GM12878 (cell line): ENCODE measurements at regions not wholly inside any gene's neighbourhood (a gene's known extent, or its start where the extent isn't known, plus 50 kb on each side); places are given as distances from the start of the nearest gene placed in this dataset.
A peak's percentile ranks its signal among the peaks of the same experiment; 100 is the strongest.

Source experiments
- BACH1 ChIP-seq: fragments of 450-650 bp; IDR thresholded peaks from 2 replicates; pipeline ENCODE4 v1.6.1; 2017; ENCODE audit warnings: mild to moderate bottlenecking, borderline replicate concordance
- BCL11A ChIP-seq: IDR thresholded peaks from 2 replicates; pipeline ENCODE4 v1.6.1; 2011; ENCODE audit warnings: low read depth, low read length
- CREM ChIP-seq: IDR thresholded peaks from 2 replicates; pipeline ENCODE4 v1.6.1; 2014; ENCODE audit warnings: antibody characterized with exemption, low read depth
- CUX1 ChIP-seq: IDR thresholded peaks from 2 replicates; pipeline ENCODE4 v1.6.1; 2012; ENCODE audit warnings: improper control_type of control experiment, low read depth, low read length; ENCODE audit not compliant: insufficient replicate concordance
- EGR1 ChIP-seq, 2 experiments: IDR thresholded peaks; 1 replicate in 1 of 2; 2 replicates in 1 of 2; pipeline ENCODE4 v1.6.1; 2011 to 2012; ENCODE audit warnings: low read depth in 2 of 2, low read length in 2 of 2, borderline replicate concordance in 1 of 2, mild to moderate bottlenecking in 1 of 2, moderate library complexity in 1 of 2
- EP300 ChIP-seq, 2 experiments: fragments of 150-350 bp in 1 of 2; IDR thresholded peaks; 2 replicates each; pipeline ENCODE4 v1.6.1; 2011 to 2012; ENCODE audit warnings: low read depth in 2 of 2, low read length in 2 of 2, borderline replicate concordance in 1 of 2, improper control_type of control experiment in 1 of 2, inconsistent platforms in 1 of 2; ENCODE audit not compliant: control insufficient read depth in 1 of 2
- IKZF2 ChIP-seq, 2 experiments: fragments of 450-650 bp; IDR thresholded peaks; 2 replicates each; pipeline ENCODE4 v1.6.1; 2017; ENCODE audit warnings: mild to moderate bottlenecking in 2 of 2, moderate library complexity in 2 of 2
- IRF4 ChIP-seq: IDR thresholded peaks from 2 replicates; pipeline ENCODE4 v1.6.1; 2011; ENCODE audit warnings: low read depth, low read length
- MEF2B ChIP-seq: fragments of 450-650 bp; IDR thresholded peaks from 2 replicates; pipeline ENCODE4 v1.6.1; 2018; ENCODE audit warnings: mild to moderate bottlenecking, moderate library complexity; ENCODE audit not compliant: partially characterized antibody, poor library complexity, severe bottlenecking
- MYB ChIP-seq: fragments of 150-350 bp; IDR thresholded peaks from 2 replicates; pipeline ENCODE4 v1.6.1; 2014; ENCODE audit warnings: mild to moderate bottlenecking, low read depth, low read length, borderline replicate concordance
- SMAD1 ChIP-seq: fragments of 450-650 bp; IDR thresholded peaks from 2 replicates; pipeline ENCODE4 v1.6.1; 2018; ENCODE audit warnings: mild to moderate bottlenecking, low read depth; ENCODE audit not compliant: partially characterized antibody
- SMC3 ChIP-seq: IDR thresholded peaks from 2 replicates; pipeline ENCODE4 v1.6.1; 2011; ENCODE audit warnings: low read length, improper control_type of control experiment, borderline replicate concordance
- YY1 ChIP-seq: IDR thresholded peaks from 2 replicates; pipeline ENCODE4 v1.6.1; 2011; ENCODE audit warnings: low read depth, mild to moderate bottlenecking, low read length
- ZNF622 ChIP-seq: fragments of 450-650 bp; IDR thresholded peaks from 2 replicates; pipeline ENCODE4 v1.6.1; 2017; ENCODE audit warnings: mild to moderate bottlenecking, inconsistent platforms
- ZZZ3 ChIP-seq: IDR thresholded peaks from 2 replicates; pipeline ENCODE4 v1.6.1; 2011; ENCODE audit warnings: low read depth; ENCODE audit not compliant: control insufficient read depth, insufficient read length
- TF ChIP-seq, protein P1 (sequence below): fragments of 450-650 bp; IDR thresholded peaks from 2 replicates; pipeline ENCODE4 v1.6.1; 2016; ENCODE audit warnings: mild to moderate bottlenecking
- TF ChIP-seq, protein P2 (sequence below), 3 experiments: IDR thresholded peaks in 2 of 3; conservative IDR thresholded peaks in 1 of 3; 2 replicates each; pipeline ENCODE4 v1.5.1; 2011; ENCODE audit warnings: low read depth in 3 of 3, low read length in 3 of 3, mild to moderate bottlenecking in 3 of 3, control low read depth in 2 of 3, moderate library complexity in 2 of 3, inconsistent platforms in 1 of 3, mixed read lengths in 1 of 3; ENCODE audit not compliant: control insufficient read depth in 2 of 3, insufficient read depth in 1 of 3; ENCODE audit errors: extremely low read depth in 1 of 3
- TF ChIP-seq, protein P3 (sequence below): IDR thresholded peaks from 2 replicates; pipeline ENCODE4 v1.6.1; 2012; ENCODE audit warnings: low read depth, low read length, improper control_type of control experiment

DNA sequence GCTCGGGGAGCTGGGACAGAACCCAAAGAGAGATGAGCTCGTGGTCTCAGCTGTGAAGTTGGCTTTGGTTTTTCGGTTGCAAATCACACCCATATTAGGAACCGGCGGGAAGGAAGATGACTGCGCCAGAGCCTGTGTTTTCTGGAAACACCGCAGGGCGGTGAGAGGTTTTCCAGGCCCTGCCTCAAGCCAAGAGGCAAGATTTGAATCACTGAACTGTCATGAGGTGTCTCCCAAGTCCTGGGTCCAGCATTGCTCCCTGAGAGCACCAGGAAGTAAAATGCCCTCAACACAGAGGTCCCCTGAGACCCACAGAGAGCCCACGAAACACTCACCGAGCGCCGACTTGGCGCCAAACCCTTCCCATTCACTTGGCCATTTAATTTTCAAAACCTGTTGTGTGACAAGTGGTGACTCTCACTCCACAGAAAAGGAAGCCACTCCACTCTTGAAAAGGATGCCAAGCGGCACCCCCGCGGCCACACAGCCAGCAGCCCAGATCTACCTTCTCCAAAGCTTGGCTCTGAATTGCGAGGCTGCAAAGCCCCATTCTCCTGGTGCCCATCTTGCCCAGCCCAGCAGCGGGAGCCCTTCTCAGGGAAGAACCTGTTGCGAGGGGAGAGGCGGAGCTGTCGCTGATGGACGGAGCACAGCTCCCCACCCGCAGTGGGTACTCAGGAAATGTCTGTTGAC lies 99.0 kb upstream of the RUNX3 start (continued):
- TF ChIP-seq CUX1 (peak; percentile 78), MEF2B (peak; percentile 96), ZZZ3 (no peak), YY1 (peak; percentile 12; the same call in 1 of the 2 replicates), SMC3 (0 out of 2 replicates have a peak, but pooled peaks have one; percentile 3), EP300 (IDR thresholded peaks at IDR 0.05; ENCODE audit: borderline replicate concordance in 1 of 2, control insufficient read depth in 1 of 2, low read depth in 2 of 2, low read length in 2 of 2) (peak in 1 of 2 experiments; percentile 52; a peak in 2 of 4 replicates), IRF4 (peak; percentile 16; the same call in 1 of the 2 replicates), EGR1 (IDR thresholded peaks at IDR 0.05; ENCODE audit: borderline replicate concordance in 1 of 2, low read depth in 2 of 2, low read length in 2 of 2) (no peak), SMAD1 (peak; percentile 68), BACH1 (0 out of 2 replicates have a peak, but pooled peaks have one; percentile 52), IKZF2 (IDR thresholded peaks at IDR 0.05) (peak; percentile 96), ZNF622 (no peak), CREM (peak; percentile 11; the same call in 1 of the 2 replicates), BCL11A (0 out of 2 replicates have a peak, but pooled peaks have one; percentile 26), MYB (no peak)
- TF ChIP-seq, protein P1, sequence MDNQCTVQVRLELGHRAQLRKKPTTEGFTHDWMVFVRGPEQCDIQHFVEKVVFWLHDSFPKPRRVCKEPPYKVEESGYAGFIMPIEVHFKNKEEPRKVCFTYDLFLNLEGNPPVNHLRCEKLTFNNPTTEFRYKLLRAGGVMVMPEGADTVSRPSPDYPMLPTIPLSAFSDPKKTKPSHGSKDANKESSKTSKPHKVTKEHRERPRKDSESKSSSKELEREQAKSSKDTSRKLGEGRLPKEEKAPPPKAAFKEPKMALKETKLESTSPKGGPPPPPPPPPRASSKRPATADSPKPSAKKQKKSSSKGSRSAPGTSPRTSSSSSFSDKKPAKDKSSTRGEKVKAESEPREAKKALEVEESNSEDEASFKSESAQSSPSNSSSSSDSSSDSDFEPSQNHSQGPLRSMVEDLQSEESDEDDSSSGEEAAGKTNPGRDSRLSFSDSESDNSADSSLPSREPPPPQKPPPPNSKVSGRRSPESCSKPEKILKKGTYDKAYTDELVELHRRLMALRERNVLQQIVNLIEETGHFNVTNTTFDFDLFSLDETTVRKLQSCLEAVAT: peak; percentile 81
- TF ChIP-seq, protein P2, sequence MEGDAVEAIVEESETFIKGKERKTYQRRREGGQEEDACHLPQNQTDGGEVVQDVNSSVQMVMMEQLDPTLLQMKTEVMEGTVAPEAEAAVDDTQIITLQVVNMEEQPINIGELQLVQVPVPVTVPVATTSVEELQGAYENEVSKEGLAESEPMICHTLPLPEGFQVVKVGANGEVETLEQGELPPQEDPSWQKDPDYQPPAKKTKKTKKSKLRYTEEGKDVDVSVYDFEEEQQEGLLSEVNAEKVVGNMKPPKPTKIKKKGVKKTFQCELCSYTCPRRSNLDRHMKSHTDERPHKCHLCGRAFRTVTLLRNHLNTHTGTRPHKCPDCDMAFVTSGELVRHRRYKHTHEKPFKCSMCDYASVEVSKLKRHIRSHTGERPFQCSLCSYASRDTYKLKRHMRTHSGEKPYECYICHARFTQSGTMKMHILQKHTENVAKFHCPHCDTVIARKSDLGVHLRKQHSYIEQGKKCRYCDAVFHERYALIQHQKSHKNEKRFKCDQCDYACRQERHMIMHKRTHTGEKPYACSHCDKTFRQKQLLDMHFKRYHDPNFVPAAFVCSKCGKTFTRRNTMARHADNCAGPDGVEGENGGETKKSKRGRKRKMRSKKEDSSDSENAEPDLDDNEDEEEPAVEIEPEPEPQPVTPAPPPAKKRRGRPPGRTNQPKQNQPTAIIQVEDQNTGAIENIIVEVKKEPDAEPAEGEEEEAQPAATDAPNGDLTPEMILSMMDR (IDR thresholded peaks at IDR 0.05 in 2 of 3, conservative IDR thresholded peaks at IDR 0.05 in 1 of 3; ENCODE audit: control insufficient read depth in 2 of 3, extremely low read depth in 1 of 3, insufficient read depth in 1 of 3, low read depth in 3 of 3, low read length in 3 of 3): peak; percentile 2 to 16 (median 6); a peak in 2 of 6 replicates
- TF ChIP-seq, protein P3, sequence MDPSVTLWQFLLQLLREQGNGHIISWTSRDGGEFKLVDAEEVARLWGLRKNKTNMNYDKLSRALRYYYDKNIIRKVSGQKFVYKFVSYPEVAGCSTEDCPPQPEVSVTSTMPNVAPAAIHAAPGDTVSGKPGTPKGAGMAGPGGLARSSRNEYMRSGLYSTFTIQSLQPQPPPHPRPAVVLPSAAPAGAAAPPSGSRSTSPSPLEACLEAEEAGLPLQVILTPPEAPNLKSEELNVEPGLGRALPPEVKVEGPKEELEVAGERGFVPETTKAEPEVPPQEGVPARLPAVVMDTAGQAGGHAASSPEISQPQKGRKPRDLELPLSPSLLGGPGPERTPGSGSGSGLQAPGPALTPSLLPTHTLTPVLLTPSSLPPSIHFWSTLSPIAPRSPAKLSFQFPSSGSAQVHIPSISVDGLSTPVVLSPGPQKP: peak; percentile 53; the same call in 1 of the 2 replicates
